HFFc6 (cell line): ENCODE measurements at regions not wholly inside any gene's neighbourhood (a gene's known extent, or its start where the extent isn't known, plus 50 kb on each side); places are given as distances from the start of the nearest gene placed in this dataset.
"Not testable (repeated sequence)": the region's sequence is repeated elsewhere in the genome, so short reads cannot be mapped to it uniquely, and the experiment has no call there.

Experiments used
- DNase-seq: peaks from one replicate; pipeline ENCODE4 v3.0.0-alpha.2; 2018
- H3K27ac Mint-ChIP-seq: 2 replicates; pipeline ENCODE4 v1.8.0; 2020; ENCODE audit warnings: mild to moderate bottlenecking, mixed read lengths
- H3K27me3 Mint-ChIP-seq: 2 replicates; pipeline ENCODE4 v1.8.0; 2021; ENCODE audit warnings: mild to moderate bottlenecking, moderate library complexity, mixed read lengths; ENCODE audit not compliant: insufficient read depth
- H3K36me3 Mint-ChIP-seq: 2 replicates; pipeline ENCODE4 v1.8.0; 2021; ENCODE audit warnings: low read depth, mixed read lengths
- H3K4me1 Mint-ChIP-seq: 2 replicates; pipeline ENCODE4 v1.8.0; 2020; ENCODE audit warnings: low read depth, mixed read lengths
- H3K4me3 Mint-ChIP-seq: 2 replicates; pipeline ENCODE4 v1.8.0; 2020; ENCODE audit warnings: mild to moderate bottlenecking, moderate library complexity, mixed read lengths
- H3K9me3 Mint-ChIP-seq: 2 replicates; pipeline ENCODE4 v1.8.0; 2020; ENCODE audit warnings: mild to moderate bottlenecking, mixed read lengths
- TF ChIP-seq, protein P1 (sequence below): fragments of 200-600 bp; sonication (generic); IDR thresholded peaks from 2 replicates; pipeline ENCODE4 v1.5.0; 2021; ENCODE audit warnings: antibody characterized with exemption, mild to moderate bottlenecking

DNA sequence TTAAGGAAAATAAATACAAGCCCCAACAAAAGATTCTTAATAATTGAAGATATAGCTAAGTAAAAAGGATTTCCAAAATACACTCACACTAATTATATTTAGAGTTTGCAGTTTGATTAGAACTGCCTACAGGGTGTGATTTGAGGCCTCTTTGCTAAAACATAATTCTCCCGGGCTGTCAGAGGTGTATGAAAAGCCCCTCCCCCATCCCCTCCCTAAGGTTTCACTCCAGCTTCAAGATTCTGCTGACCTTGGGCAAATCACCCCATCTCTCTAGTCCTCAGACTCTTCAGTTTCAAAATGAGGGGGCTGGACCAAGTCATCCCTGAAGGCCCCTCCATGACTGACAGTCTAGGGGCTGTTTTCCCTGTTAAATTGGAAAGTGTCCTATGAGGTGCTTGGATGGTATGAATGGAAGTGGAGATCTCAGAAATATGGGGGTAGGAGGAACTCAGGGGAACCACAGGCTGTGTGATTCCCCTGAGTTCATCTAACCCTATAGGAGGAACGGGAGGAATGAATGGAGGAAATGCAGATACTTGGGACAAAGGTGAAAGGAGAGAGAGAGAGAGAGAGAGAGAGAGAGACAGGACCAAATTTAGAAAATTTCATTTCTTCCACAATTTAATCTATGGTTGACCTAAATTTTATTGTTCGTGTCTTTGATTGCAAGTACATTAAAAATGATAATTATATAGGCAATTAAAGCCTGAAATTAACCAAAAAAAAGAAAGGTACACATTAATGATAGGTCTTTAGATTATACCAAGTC is 107.5 kb downstream of the SPP2 start:
- Mint-ChIP-seq H3K4me3 (no peak overlapping the region), H3K4me1 (peaks cover 8% of the 10 kb centered on the region), H3K36me3 (peaks cover 5% of the 10 kb centered on the region), H3K9me3 (peaks cover 4% of the 10 kb centered on the region), H3K27me3 (peaks cover 11% of the 10 kb centered on the region), H3K27ac (no peak overlapping the region)
- DNase-seq: no peak
- TF ChIP-seq, protein P1, sequence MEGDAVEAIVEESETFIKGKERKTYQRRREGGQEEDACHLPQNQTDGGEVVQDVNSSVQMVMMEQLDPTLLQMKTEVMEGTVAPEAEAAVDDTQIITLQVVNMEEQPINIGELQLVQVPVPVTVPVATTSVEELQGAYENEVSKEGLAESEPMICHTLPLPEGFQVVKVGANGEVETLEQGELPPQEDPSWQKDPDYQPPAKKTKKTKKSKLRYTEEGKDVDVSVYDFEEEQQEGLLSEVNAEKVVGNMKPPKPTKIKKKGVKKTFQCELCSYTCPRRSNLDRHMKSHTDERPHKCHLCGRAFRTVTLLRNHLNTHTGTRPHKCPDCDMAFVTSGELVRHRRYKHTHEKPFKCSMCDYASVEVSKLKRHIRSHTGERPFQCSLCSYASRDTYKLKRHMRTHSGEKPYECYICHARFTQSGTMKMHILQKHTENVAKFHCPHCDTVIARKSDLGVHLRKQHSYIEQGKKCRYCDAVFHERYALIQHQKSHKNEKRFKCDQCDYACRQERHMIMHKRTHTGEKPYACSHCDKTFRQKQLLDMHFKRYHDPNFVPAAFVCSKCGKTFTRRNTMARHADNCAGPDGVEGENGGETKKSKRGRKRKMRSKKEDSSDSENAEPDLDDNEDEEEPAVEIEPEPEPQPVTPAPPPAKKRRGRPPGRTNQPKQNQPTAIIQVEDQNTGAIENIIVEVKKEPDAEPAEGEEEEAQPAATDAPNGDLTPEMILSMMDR: no peak

DNA sequence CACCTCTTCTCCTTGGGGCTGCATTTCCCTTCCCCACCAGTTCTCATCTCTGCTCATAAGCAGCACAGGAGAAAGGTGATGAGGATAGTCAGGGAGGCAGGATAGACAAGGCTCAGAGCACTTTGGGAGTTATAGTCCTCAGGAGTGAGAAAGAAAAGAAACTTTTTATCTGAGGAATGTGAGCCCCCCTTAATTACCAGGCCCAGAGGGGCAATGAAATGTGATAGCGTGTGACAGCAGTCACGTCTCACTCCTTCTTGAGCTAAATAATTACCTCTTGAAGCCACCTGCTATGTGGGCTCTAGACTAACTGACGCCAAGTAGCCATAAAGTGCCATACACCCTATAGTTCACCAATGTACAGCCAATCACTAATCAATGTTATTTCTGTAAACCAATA is 105.8 kb downstream of the SPP2 start:
- peaks cover 10% of the 10 kb centered on the region for H3K27me3 Mint-ChIP-seq
- TF ChIP-seq, protein P1: no peak
- H3K27ac Mint-ChIP-seq: no peak overlapping the region
- H3K9me3 Mint-ChIP-seq: peaks cover 6% of the 10 kb centered on the region
- peaks cover 8% of the 10 kb centered on the region for H3K4me1 Mint-ChIP-seq
- H3K4me3 Mint-ChIP-seq: no peak overlapping the region
- H3K36me3 Mint-ChIP-seq: peaks cover 19% of the 10 kb centered on the region
- DNase-seq: no peak

DNA sequence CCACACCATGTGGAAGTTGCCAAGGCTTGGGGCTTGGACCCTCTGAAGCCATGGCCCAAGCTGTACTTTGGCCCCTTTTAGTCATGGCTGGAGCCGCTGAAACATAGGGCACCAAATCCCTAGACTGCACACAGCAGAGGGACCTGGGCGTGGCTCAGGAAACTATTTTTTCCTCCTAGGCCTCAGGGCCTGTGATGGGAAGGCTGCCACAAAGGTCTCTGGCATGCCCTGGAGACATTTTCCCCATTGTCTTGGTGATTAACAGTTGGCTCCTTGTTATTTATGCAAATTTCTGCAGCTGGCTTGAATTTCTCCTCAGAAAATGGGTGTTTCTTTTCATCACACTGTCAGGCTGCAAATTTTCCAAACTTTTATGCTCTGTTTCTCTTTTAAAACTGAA is 102.3 kb downstream of the SPP2 start:
- DNase-seq, H3K27ac Mint-ChIP-seq, H3K4me1 Mint-ChIP-seq, H3K4me3 Mint-ChIP-seq, H3K27me3 Mint-ChIP-seq, H3K9me3 Mint-ChIP-seq: not testable (repeated sequence)
- peaks cover 19% of the 10 kb centered on the region for H3K36me3 Mint-ChIP-seq

GRCh38 chr2:234147335-234147861 is 96.9 kb downstream of the SPP2 start:
- no peak for DNase-seq
- Mint-ChIP-seq H3K27ac (no peak overlapping the region), H3K4me3 (no peak overlapping the region), H3K36me3 (peaks cover 12% of the 10 kb centered on the region; the same call in 1 of the 2 replicates), H3K4me1 (peaks cover 39% of the 10 kb centered on the region), H3K27me3 (peaks cover 1% of the 10 kb centered on the region), H3K9me3 (no peaks in the 10 kb centered on the region)
- TF ChIP-seq, protein P1: no peak

DNA sequence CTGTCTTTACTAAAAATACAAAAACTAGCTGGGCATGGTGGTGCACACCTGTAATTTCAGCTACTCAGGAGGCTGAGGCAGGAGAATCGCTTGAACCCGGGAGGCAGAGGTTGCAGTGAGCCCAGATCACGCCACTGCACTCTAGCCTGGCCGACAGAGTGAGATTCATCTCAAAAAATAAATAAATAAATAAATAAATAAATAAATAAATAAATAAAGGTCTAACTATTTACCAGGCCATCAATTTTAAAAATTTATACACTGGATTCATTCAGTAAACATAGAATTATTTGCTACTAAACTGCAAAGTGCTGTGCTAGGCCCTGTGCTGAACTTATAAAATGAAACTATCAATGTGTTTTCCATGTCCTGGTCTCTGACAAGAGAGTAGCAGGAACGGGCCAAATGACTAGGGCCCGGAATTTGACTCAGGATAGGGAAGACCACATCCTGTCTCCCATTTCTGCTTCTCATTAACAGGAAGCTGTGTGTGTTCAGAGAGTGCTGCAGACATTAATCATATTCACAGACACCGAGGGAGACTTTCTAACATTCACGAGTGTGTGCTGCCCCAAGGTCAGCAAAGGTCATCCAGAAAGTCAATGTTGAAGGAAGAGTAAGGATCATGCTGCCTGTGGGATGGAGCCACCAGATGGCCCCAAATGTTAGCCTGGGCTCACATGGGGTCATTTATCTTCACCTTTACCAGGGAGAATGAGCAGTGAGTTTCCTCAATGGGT is 95.8 kb downstream of the SPP2 start:
- H3K27me3 Mint-ChIP-seq: no peaks in the 10 kb centered on the region; the same call in 1 of the 2 replicates
- TF ChIP-seq, protein P1: no peak
- no peaks in the 10 kb centered on the region for H3K9me3 Mint-ChIP-seq
- peak; percentile 72 for DNase-seq
- peaks cover 4% of the 10 kb centered on the region; the same call in 1 of the 2 replicates for H3K36me3 Mint-ChIP-seq
- H3K27ac Mint-ChIP-seq: peak overlapping the region; percentile 81
- H3K4me3 Mint-ChIP-seq: peak overlapping the region; percentile 64
- peaks cover 49% of the 10 kb centered on the region for H3K4me1 Mint-ChIP-seq

- DNase-seq: no peak
- Mint-ChIP-seq H3K27ac (no peak overlapping the region), H3K4me1 (peaks cover 49% of the 10 kb centered on the region), H3K4me3 (no peak overlapping the region), H3K36me3 (peaks cover 7% of the 10 kb centered on the region; the same call in 1 of the 2 replicates), H3K27me3 (no peaks in the 10 kb centered on the region; the same call in 1 of the 2 replicates), H3K9me3 (peaks cover under 1% of the 10 kb centered on the region; the same call in 1 of the 2 replicates)
- TF ChIP-seq, protein P1: no peak
Observed at GRCh38 chr2:234145511-234145910, 95.0 kb downstream of the SPP2 start.
